Hippocampal formation (tissue), 2 donors: ENCODE measurements at regions not wholly inside any gene's neighbourhood (a gene's known extent, or its start where the extent isn't known, plus 50 kb on each side); places are given as distances from the start of the nearest gene placed in this dataset.
"Not testable (repeated sequence)": the region's sequence is repeated elsewhere in the genome, so short reads cannot be mapped to it uniquely, and the experiment has no call there.

Experiments used
- DNase-seq, 2 donors: peaks; one replicate each; lab custom pipeline; 2025; lab: John Stamatoyannopoulos, UW

DNA sequence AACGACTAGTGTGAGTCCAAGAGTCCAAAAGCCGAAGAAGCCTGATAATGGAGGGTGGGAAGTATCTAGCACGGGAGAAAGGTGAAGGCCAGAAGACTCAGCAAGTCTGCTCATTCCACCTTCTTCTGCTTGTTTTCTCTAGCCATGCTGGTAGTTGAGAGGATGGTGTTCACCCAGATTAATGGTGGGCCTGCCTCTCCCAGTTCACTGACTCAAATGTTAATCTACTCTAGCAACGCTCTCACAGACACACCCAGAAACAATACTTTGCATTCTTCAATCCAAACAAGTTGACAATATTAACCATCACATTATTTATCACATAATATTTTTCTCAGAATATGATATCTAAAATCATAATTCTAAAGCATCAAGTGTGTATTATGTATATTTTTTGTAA is 1055.1 kb upstream of the PCDH10 start:
- DNase-seq: no peak

DNA sequence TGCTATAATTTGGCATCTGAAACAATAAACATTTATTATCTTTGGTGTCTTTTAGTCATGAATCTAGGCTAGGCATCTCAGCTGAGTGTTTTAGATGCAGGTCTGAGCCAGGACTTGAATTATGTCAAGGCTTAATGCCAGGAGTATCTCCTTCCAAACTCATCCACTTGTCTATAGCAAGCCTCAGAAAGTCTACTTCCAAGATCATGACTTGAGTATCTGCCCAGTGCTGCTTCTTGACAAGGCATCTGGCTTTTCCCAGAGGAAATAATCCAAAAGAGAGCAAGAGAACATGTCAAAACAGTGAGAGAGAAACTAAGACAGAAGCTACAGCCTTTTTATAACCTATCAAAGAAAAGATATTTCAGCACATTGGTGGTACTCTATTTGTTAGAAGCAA is 1052.1 kb upstream of the PCDH10 start:
- no peak for DNase-seq

DNA sequence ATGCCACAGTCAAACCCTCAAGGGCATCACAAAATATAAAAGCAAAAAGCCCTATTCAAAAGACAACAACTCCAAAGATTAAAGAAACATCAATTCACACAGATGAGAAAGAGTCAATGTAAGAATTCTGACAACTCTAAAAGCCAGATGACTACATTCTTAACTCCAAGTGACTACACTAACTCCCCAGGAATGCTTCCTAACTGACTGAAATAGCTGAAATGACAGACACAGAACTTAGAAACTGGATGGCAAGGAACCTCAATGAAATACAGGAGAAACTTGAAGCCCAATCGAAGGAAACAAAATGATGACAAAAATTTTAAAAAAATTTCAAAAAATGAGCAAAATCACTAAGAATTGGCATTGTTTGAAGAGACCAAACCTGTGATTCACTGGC is 1047.6 kb upstream of the PCDH10 start:
- DNase-seq: no peak

DNA sequence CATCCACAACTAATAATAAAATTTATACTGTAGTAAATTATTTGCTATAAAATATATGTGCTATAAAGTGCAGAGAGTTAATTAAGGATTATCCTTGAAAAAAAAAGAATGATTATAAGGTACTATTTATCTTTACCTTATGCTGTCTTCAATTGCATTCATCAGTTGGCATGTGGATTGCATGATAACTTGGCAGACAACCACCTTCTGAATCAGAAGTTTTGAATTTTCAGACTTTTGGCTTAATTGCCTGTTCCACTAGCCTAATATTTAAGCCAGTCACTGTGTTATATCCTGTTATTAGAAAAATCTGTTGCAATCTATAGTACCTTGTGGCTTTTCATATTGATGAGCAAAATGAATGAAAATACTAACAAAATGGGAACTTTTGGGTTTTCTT is 1040.3 kb upstream of the PCDH10 start:
- no peak for DNase-seq

DNA sequence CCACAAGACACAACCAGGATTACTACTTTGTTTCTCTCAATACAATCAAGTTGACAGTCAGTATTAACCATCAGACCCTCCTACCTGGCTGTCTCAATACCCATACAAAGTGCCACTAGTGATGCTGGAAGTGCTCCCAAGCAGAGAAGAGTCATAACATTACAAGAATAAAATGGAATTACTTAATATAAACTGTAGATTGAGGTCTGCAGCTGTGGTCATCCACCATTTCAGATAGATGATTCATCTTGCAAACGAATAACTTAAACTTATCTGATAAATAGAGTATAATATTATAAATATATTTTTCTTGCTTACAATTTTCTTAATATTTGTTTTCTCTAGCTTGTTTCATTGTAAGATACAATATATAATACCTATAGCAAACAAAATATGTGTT is 1034.2 kb upstream of the PCDH10 start:
- no peak for DNase-seq

DNA sequence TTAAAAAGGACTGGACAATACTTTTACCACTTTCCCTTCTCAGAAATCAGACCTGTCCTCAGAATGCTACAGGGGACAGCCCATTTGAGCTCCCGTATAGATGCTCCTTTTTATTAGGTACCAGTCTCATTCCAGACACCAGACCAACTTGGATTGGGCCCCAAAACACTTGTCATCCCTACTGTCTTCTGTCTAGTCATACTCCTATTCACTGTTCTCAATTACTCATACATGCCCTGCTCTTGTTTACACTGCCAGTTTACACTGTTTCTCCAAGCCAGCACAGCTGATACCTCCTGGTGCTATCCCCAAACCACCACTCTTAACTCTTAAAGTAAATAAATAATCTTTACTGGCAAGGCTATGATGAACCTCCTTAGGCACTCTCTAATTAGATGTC is 1026.4 kb upstream of the PCDH10 start:
- DNase-seq: not testable (repeated sequence)

DNA sequence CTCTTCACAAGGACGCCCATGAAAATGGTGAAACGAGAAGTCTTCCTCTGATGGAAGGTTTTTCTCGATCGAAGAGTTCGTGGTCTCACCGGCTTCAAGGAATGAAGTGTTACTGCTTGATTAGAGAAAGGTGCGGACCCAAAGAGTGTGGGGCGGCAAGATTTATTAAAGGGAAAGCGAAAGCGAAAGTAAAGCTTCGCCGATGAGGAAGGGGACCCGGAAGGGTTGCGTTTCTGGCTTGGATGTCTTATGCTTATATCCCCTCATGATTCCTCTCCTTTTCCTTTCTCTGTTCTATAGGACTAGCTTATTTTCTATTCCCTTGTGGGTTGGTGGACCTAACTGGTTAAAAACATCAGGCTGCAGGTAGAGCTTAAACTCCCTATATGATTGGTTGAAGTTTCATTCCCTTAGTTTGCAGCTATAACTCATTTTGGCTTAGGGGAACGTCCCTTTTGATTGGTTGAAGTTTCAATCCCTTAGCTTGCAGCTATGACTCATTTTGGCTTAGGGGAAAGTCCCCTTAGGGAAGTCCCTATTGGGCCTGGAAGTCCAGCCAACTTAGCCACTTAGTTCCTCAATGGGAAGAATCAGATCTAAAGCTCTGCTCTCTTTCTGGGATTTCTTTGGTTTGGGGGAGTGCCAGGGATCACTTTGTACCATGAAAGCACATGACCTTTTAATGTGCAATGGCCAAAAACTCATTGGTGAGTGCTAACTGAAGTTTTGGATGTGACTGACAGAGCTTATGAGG is 1025.0 kb upstream of the PCDH10 start:
- no peak for DNase-seq

DNA sequence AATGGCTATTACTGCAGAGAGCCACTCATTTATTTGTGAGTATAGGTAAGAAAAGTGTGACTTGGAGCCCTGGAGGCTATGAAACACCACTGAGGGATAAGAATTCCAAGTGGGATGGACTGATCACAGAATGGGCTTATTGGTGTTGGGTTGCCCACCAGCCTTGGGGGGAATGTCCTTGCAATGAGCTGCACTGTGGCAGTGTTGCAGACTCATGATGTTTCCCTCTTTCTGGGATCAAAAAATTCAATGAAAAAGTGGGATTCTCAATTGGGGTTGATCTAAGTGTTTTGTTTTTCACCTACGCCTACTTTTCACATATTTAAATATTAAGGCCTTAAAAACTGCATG is 1024.5 kb upstream of the PCDH10 start:
- DNase-seq: no peak

DNA sequence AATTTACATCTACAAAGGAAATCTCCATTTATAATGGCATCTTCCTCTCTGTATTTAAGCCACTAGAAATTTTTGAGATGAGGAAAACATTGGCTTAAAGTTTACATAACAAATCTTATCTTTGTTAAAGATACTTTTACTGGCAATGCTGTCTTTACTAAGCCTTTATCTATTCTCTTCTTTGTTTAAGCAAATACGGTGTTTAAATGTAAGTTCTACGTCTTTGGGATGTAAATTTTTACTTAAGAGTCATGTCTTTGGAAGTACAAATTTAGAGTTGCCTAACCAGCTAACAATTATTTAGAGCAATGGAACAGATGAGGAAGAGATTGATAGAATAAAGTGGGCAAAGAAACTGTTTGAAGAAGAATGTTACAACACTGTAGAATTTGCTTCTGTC is 1024.0 kb upstream of the PCDH10 start:
- DNase-seq: no peak

DNA sequence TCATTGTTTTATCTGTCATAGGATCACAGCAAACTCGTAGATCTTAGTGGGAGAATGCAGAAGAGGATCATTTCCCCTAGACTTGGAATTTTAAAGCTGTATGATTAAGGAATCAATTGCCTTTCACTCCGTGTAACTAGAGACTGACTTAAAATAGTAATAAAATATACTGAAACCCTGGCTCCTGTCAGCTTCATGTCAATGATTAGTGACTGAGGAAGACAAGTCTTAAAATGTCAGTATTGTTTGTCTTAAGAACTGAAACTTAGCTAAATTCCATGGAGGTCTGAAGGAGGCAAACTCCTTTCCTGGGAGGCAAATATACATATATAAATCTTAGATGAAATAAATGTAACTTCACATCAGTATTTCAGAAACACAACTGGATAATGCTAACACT is 1016.7 kb upstream of the PCDH10 start:
- no peak for DNase-seq

DNA sequence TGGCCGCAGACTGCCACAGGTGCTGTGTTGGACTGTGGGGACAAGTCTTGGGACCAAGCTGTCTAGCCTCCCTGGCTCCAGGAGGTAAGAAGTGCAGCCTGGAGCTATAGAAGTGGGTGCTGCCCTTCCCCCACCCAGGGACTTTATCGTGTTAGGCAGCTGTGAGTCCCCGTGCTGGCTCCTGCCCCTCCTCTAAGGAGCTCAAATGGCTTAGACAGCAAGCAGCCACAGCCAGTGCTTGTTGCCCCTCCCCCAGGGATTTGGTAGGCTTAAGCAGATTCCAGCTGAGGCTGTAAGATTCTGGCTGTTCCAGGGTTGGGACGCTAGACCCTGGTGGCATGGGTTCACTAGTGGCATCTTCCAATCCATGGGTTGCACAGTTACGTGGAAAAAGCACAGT is 979.4 kb upstream of the PCDH10 start:
- DNase-seq: no peak

DNA sequence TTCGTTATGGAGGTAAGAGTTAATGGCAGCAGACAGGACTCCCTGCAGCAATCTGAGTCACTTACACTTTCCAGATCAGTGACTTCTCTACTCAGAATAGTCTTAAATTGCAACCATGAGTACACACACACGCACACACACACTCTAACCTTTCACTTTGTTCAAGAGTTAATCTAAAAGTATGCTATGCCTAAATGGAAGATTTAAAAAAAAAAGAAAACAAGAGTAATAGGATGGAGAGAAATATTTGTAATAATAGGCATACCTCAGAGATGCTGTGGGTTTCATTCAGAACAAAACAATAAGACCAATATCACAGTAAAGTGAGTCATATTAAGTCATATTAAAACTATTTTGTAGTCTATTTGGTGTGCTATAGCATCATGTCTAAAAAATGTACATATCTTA is 969.1 kb upstream of the PCDH10 start:
- DNase-seq: no peak

DNA sequence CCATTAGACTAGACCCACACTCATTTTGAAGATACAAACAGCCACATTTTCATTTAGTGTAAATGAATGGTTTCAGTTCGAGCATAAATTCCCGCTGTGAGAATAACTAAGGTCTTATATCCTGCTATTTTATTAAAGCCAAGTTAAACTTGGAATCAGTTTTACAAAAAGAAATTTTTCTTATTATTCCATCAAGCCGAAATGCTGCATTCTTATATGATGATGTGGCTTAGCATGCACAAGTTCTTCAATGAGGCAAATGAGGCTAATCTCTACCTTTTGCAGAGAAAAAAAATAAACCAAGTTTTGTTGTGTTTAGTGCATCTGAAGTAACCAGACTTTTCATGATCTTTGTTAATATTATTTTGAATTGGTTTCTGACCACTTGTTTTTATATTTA is 953.9 kb upstream of the PCDH10 start:
- no peak for DNase-seq

DNA sequence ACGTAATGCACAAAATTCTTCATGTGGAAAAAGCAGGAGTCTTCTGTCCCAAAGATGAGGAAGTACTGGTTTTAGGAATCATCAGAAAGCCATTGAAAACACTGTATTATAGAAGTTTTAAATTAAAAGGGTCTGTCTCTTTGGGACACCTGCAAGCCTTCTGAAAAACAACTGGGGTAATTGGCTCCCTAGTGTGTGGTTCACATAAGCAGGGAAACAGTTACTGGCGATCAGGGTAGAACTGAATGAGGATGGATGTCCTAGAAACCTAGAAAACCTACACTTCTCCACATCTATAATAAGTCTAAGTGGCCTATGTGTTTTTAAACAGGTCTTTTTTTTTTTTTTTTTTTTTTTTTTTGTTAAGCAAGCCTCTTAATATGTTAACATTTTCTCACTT is 945.5 kb upstream of the PCDH10 start:
- no peak for DNase-seq

DNA sequence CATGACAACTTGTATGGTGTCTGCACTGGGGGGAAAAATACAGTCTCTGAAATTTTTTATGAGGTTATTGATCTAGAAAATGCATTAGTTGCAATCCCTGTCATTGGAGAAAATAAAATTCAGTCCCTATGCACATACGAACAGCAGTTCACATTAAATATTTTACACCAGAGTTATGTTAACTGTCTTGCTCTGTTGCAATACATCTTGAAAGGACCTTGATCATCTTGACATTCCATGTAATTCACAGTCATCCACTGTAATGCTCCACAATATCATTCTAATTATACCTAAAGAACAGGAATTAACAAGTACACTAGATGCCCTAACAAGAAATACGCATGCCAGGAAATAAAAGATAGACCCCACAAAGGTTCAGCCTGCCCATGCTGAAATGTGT is 934.6 kb upstream of the PCDH10 start:
- DNase-seq: no peak

DNA sequence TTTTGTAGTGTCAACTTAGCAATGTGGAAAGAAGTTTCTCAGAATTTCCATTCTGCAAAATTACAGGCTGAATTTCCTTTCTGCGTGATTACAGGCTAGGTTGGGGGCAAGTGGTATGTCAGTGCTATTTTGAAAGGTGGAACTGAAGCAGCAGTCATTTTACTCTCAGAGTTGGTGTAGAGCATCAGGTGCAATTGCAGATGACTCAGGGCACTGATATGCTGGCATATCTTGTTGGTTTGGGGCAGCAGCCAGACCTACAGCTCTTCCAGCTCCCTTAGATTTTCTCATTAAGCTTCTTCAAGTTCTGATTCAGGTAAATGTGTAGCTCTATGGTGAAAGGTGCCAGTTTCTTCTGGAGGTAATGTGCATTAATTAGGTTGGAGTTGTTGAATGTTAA is 930.7 kb upstream of the PCDH10 start:
- no peak for DNase-seq

DNA sequence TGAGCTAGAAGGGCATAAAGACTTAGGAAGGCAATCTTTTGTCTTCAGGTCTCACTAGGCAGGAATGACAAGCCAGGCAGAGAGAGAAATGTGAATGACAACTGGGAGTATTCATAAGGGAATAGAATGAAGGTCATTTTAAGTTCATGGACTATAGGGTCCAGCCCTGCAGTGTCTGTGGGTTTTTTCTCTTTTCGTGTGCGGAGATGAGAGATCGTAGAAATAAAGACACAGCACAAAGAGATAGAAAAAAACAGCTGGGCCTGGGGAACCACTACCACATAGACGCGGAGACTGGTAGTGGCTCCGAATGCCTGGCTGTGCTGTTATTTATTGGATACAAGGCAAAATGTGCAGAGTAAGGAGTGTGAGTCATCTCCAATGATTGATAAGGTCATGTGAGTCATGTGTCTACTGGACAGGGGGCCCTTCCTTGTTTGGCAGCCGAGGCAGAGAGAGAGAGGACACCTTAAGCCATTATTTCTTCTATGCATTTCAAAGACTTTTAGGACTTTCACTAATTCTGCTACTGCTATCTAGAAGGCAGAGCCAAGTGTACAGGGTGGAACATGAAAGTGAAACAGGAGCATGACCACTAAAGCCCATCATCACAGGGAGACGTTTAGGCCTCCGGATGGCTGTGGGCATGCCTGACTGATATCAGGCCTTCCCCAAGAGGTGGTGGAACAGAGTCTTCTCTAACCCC is 921.8 kb upstream of the PCDH10 start:
- no peak for DNase-seq

DNA sequence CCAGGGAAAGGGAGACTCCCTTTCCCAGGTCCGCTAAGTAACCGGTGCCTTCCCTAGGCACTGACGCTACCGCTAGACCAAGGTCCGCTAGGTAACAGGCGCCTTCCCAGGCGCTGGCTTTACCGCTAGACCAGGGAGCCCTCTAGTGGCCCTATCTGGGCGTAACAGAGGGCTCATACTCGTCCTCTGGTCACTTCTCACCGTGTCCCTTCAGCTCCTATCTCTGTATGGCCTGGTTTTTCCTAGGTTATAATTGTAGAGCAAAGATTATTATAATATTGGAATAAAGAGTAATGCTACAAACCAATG is 921.3 kb upstream of the PCDH10 start:
- not testable (repeated sequence) for DNase-seq

DNA sequence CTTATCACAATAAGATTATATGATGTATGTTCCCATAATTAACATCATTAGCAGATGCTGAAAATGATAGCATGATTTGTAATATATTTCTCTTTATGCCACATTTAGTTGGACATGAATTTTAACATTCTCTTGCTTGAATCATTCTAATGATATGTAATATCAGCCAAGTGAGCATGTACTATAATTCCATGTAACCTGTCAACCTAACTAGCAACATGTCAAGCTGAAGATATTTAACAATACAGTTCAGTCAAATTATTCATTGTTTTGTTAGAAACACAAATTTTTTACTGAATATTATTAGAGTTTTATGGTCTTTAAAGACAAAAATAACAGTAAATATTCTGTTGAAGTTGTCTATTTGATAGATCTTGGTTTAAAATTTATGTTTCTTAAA is 920.4 kb upstream of the PCDH10 start:
- no peak for DNase-seq

DNA sequence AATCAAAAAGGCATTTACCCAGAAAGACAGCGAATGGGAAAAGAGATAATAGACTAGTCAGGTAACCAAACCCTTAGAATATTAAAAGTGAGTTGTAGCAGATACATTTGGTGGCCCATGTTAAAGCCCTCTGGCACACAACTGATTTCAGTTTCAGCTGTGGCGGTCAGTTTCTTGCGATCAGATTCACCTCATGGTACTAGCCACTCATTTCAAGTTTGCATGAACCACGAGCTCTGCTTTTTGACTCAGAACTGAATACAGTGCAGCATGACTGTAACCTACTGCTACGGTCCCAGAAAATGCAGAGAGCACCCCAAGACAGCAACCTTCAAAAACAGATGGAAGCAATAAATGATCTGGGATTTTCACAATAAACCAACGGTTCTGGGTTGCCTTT is 919.1 kb upstream of the PCDH10 start:
- DNase-seq: no peak

DNA sequence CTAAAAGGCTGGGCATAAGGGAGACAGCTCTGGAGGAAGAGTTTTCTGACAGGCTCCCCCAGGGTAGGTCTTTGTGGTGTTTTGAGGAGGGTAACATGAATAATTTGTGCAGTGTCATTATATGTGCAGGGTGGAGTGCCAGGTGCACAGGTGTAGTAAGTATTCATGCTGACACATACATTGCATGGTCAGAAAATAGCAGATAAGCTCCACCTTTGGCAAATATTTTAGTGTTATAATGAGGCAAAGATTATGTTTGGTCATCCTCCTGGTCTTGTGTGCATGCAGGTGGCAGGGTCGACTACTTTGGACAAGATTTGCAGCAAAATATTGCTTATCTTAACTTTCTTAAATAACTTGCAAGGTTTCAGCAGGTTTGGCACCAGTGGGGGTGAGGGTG is 910.4 kb upstream of the PCDH10 start:
- no peak for DNase-seq

DNA sequence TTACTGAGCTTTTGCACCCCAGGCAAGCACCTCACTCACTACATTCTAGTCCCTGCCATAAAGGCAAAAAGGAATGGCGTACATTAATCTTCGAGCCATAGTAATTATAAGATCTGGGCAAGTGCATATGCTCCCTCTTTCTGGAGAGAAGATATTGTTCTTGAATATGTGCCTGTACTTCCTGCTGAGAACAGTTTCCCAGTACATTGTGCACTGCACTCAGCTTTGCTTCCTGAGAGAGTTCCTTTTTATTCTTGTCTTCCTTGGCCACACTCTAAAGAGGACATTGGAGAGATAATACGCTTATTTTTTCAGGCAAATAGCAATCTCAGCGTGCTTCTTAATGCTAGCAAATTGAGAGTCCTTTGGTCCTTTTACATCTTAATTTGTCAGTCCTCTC is 909.0 kb upstream of the PCDH10 start:
- no peak for DNase-seq

DNA sequence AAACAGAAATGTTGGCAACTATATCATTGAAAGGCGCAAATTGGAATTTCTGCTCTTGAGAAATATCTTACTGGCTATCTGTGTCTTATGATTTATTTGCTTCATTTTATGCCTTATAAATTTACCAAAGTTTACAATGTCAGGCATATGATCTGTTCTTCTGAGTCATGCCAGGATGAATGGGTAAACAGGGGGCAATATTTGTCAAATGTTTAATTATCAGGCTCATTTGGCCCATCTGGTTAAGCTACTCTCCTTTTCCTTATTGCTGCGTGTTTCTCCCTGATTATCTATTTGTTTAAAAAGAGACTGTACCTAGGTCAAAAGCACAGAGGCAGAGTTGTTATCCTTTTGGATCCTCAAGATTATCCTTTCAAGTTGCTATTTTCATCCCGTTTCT is 903.8 kb upstream of the PCDH10 start:
- DNase-seq: no peak

DNA sequence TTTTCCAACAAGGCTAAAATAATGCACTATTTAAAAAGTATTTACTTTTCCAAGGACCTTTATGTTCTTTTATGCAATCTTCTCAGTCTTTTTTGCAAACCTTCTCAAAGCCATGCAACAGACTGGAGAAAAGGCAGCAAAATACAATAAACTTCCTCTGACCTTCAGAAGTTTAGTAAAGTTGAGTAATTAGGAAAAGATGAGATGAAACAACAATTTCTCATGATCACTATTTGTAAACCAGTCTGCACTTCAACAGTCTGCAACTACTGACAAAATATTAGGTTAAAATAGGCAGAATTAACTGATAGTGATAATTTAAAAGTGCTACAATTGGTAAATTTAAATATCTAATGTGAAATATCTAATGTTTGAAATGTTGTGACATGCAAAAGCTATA is 884.9 kb upstream of the PCDH10 start:
- no peak for DNase-seq
